Natural killer cell (primary cell): ENCODE measurements at regions not wholly inside any gene's neighbourhood (a gene's known extent, or its start where the extent isn't known, plus 50 kb on each side); places are given as distances from the start of the nearest gene placed in this dataset.

Experiments
- ATAC-seq, 3 donors: fragments of 150-1000 bp in 2 of 3; fragments of 200-7000 bp in 1 of 3; cut with Tn5 transposase; 1 replicate in 1 of 3; 2 replicates in 2 of 3; pipeline ENCODE4 v1.10.0; 2021; ENCODE audit warnings: mild to moderate bottlenecking in 2 of 3, moderate library complexity in 2 of 3
- DNase-seq, 2 donors: peaks; one replicate each; pipeline versions ENCODE4 v3.0.0 to v3.0.0-alpha.2; 2013 to 2021; ENCODE audit warnings: mixed read lengths in 1 of 2
- H3K27ac ChIP-seq: one replicate; pipeline ENCODE4 v1.5.1; 2013; ENCODE audit warnings: mild to moderate bottlenecking, low read length
- H3K27me3 ChIP-seq: one replicate; pipeline ENCODE4 v1.6.1; 2013; ENCODE audit warnings: low read length; ENCODE audit not compliant: control insufficient read depth, insufficient read depth
- H3K36me3 ChIP-seq: one replicate; pipeline ENCODE4 v1.6.1; 2013; ENCODE audit warnings: low read length; ENCODE audit not compliant: control insufficient read depth, insufficient read depth
- H3K4me1 ChIP-seq: one replicate; pipeline ENCODE4 v1.6.1; 2013; ENCODE audit warnings: low read length; ENCODE audit not compliant: control insufficient read depth, insufficient read depth
- H3K4me3 ChIP-seq: one replicate; pipeline ENCODE4 v1.5.1; 2013; ENCODE audit warnings: low read length
- H3K9me3 ChIP-seq: one replicate; pipeline ENCODE4 v1.6.1; 2013; ENCODE audit warnings: low read length; ENCODE audit not compliant: control insufficient read depth, insufficient read depth
- H3K27ac Mint-ChIP-seq, 2 donors: one replicate each; pipeline ENCODE4 v1.8.0; 2022; ENCODE audit warnings: mild to moderate bottlenecking in 2 of 2, mixed read lengths in 2 of 2, moderate library complexity in 1 of 2
- H3K27me3 Mint-ChIP-seq, 2 donors: one replicate each; pipeline ENCODE4 v1.8.0; 2022; ENCODE audit warnings: low read depth in 2 of 2, mixed read lengths in 2 of 2
- H3K36me3 Mint-ChIP-seq: one replicate; pipeline ENCODE4 v1.8.0; 2022; ENCODE audit warnings: mixed read lengths
- H3K4me1 Mint-ChIP-seq, 2 donors: one replicate each; pipeline ENCODE4 v1.8.0; 2022; ENCODE audit warnings: mixed read lengths in 2 of 2
- H3K4me3 Mint-ChIP-seq: one replicate; pipeline ENCODE4 v1.8.0; 2022; ENCODE audit warnings: mild to moderate bottlenecking, moderate library complexity, mixed read lengths
- H3K9me3 Mint-ChIP-seq, 2 donors: one replicate each; pipeline ENCODE4 v1.8.0; 2022; ENCODE audit warnings: mixed read lengths in 2 of 2
- WGBS: methylation state at CpG from one replicate; pipeline ENCODE4 v1.1.7; 2013; ENCODE audit warnings: missing lambda C conversion rate; ENCODE audit not compliant: insufficient coverage; 5-methylcytosine and 5-hydroxymethylcytosine counted together
- intact Hi-C: fragments of 100-400 bp; cut with micrococcal nuclease; formaldehyde crosslinking; loops from one replicate; pipeline ENCODE4 v1.14.2; 2022
- TF ChIP-seq, protein P1 (sequence below): fragments of 200-600 bp; IDR thresholded peaks from one replicate; pipeline ENCODE4 v1.8.0; 2022; ENCODE audit warnings: antibody characterized with exemption

DNA sequence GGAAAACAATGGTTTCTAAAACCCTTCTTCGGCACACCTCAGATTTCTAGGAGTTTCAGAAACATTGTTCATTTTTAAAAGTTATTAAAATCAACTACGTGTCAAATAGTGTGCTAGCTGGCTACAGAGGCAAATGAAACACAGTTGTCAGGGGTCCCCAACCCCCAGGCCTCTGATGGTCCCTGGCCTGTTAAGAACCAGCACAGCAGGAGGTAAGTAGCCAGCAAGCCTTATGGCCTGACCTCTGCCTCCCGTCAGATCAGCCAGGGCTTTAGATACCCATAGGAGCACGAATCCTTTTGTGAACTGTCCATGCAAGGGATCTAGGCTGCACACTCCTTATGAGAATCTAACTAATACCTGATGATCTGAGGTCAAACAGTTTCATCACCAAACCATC, 648.2 kb downstream of the FAM181B start:
- H3K36me3 Mint-ChIP-seq = no peaks in the 10 kb centered on the region
- Histone ChIP-seq H3K9me3 (no peaks in the 10 kb centered on the region), H3K4me1 (no peaks in the 10 kb centered on the region), H3K4me3 (no peak overlapping the region), H3K36me3 (no peaks in the 10 kb centered on the region), H3K27me3 (no peaks in the 10 kb centered on the region), H3K27ac (no peak overlapping the region)
- no peak overlapping the region for H3K27ac Mint-ChIP-seq
- H3K4me3 Mint-ChIP-seq = no peak overlapping the region
- ATAC-seq (no peak), DNase-seq (no peak)
- H3K9me3 Mint-ChIP-seq = peaks cover 0 to 3% of the 10 kb centered on the region in 2 donors
- WGBS = 71% methylated on average over 4 of the region's 4 CpGs
- peaks cover 0 to 4% of the 10 kb centered on the region in 2 donors for H3K27me3 Mint-ChIP-seq
- intact Hi-C loops = no loop called here
- TF ChIP-seq, protein P1, sequence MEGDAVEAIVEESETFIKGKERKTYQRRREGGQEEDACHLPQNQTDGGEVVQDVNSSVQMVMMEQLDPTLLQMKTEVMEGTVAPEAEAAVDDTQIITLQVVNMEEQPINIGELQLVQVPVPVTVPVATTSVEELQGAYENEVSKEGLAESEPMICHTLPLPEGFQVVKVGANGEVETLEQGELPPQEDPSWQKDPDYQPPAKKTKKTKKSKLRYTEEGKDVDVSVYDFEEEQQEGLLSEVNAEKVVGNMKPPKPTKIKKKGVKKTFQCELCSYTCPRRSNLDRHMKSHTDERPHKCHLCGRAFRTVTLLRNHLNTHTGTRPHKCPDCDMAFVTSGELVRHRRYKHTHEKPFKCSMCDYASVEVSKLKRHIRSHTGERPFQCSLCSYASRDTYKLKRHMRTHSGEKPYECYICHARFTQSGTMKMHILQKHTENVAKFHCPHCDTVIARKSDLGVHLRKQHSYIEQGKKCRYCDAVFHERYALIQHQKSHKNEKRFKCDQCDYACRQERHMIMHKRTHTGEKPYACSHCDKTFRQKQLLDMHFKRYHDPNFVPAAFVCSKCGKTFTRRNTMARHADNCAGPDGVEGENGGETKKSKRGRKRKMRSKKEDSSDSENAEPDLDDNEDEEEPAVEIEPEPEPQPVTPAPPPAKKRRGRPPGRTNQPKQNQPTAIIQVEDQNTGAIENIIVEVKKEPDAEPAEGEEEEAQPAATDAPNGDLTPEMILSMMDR = no peak
- H3K4me1 Mint-ChIP-seq = no peaks in the 10 kb centered on the region

GRCh38 chr11:82082976-82083375, 650.7 kb downstream of the FAM181B start:
- no peak overlapping the region for H3K27ac Mint-ChIP-seq
- no peak overlapping the region for H3K27ac ChIP-seq
- H3K9me3 ChIP-seq = no peaks in the 10 kb centered on the region
- intact Hi-C loops = no loop called here
- no peaks in the 10 kb centered on the region for H3K36me3 ChIP-seq
- peaks cover 0 to 4% of the 10 kb centered on the region in 2 donors for H3K27me3 Mint-ChIP-seq
- H3K4me1 Mint-ChIP-seq = no peaks in the 10 kb centered on the region
- H3K4me1 ChIP-seq = no peaks in the 10 kb centered on the region
- no peak overlapping the region for H3K4me3 Mint-ChIP-seq
- no peak for DNase-seq
- no peak for ATAC-seq
- no peaks in the 10 kb centered on the region for H3K27me3 ChIP-seq
- H3K4me3 ChIP-seq = no peak overlapping the region
- TF ChIP-seq, protein P1 = no peak
- 19% methylated on average over 2 of the region's 2 CpGs for WGBS
- H3K36me3 Mint-ChIP-seq = no peaks in the 10 kb centered on the region
- H3K9me3 Mint-ChIP-seq = peaks cover 2 to 3% of the 10 kb centered on the region in 2 donors

GRCh38 chr11:82080160-82080559, 653.5 kb downstream of the FAM181B start:
- peaks cover 0 to 7% of the 10 kb centered on the region in 2 donors for H3K27me3 Mint-ChIP-seq
- Histone ChIP-seq H3K4me1 (no peaks in the 10 kb centered on the region), H3K36me3 (no peaks in the 10 kb centered on the region), H3K27me3 (no peaks in the 10 kb centered on the region), H3K4me3 (no peak overlapping the region), H3K9me3 (no peaks in the 10 kb centered on the region), H3K27ac (no peak overlapping the region)
- WGBS = 74% methylated on average over 2 of the region's 2 CpGs
- no peak overlapping the region for H3K4me3 Mint-ChIP-seq
- no peaks in the 10 kb centered on the region for H3K4me1 Mint-ChIP-seq
- DNase-seq = no peak
- TF ChIP-seq, protein P1 = no peak
- no peaks in the 10 kb centered on the region for H3K36me3 Mint-ChIP-seq
- ATAC-seq = no peak
- H3K27ac Mint-ChIP-seq = no peak overlapping the region
- peaks cover 3 to 5% of the 10 kb centered on the region in 2 donors for H3K9me3 Mint-ChIP-seq
- intact Hi-C loops = no loop called here

DNA sequence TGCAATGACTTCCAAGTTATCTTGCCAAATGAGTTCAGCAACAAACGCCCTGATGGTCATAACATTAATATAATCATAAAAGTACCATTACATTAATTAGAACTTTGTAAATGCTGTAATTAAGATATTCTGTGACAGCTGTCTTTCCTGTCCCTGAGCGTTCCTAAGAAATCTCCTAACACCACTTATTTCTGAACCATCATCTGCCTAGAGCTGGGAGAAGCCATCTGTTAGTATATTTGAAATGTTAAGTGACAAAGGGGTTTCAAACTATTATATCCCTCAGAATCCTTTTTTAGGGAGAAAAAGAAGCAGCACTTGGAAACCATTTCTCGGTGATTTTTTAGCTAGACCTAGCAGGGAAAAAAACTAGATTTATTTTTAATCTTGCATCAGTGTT, 657.5 kb downstream of the FAM181B start:
- no peaks in the 10 kb centered on the region for H3K4me1 ChIP-seq
- no peaks in the 10 kb centered on the region for H3K27me3 ChIP-seq
- Mint-ChIP-seq H3K4me3 (no peak overlapping the region), H3K36me3 (no peaks in the 10 kb centered on the region), H3K4me1 (no peaks in the 10 kb centered on the region), H3K27ac (no peak overlapping the region), H3K9me3 (peaks cover 6 to 10% of the 10 kb centered on the region in 2 donors), H3K27me3 (peaks cover 0 to 3% of the 10 kb centered on the region in 2 donors)
- ATAC-seq = no peak
- no peak overlapping the region for H3K4me3 ChIP-seq
- H3K36me3 ChIP-seq = no peaks in the 10 kb centered on the region
- intact Hi-C loops = no loop called here
- DNase-seq = no peak
- H3K27ac ChIP-seq = no peak overlapping the region
- 61% methylated on average over 2 of the region's 3 CpGs for WGBS
- TF ChIP-seq, protein P1 = no peak
- H3K9me3 ChIP-seq = no peaks in the 10 kb centered on the region
